ENCODE measurements at regions not wholly inside any gene's neighbourhood (a gene's known extent, or its start where the extent isn't known, plus 50 kb on each side); places are given as distances from the start of the nearest gene placed in this dataset.

DNA sequence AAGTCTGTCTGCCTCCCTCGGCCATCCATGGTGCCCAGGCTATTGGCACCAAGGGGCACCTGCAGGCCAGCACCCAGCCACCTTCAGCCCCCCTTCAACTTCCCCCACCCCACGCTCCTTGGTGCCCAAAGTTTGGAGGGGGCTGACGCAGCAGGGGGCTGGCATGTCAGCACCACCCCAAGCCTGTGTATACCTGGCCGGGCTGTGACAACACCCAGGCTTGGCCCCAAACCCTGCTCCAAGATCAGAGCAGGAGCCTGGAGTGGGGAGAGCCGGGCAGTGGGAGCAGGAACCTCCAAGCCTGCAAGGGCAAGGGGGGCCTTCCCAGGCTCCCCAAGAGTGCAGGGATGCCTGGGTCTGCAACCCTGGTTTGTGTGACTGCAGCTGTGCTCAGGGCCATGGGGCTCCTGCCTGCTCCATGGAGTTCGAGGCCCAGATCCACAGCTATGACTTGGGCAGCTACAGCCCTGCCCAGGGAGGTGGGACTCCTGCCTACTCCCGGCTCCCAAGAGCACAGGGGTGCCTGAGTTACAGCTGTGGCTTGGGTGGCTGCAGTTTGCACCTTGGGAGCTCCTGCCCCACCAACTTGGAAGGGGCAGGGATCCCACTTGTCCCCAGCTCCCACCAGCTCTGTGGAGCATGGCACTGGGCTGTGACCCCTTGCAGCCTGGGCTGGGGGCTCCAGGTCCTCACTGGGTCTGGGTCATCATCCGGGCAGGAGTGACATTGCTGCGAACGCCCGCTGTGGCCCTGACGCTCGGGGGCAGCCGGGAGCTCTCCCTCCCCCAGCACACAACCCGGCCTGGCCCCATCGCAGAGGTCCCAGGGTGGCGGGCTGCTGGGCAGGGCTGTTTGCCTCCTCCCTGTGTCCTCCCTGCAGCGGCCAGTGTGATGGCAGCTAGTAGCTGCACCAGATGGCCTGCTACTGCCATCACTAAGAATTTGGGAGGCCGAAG is 175.5 kb upstream of the SDK2 start:
- H3K27ac Mint-ChIP-seq (ENCODE audit: low read depth, unreplicated experiment): no peak overlapping the region

DNA sequence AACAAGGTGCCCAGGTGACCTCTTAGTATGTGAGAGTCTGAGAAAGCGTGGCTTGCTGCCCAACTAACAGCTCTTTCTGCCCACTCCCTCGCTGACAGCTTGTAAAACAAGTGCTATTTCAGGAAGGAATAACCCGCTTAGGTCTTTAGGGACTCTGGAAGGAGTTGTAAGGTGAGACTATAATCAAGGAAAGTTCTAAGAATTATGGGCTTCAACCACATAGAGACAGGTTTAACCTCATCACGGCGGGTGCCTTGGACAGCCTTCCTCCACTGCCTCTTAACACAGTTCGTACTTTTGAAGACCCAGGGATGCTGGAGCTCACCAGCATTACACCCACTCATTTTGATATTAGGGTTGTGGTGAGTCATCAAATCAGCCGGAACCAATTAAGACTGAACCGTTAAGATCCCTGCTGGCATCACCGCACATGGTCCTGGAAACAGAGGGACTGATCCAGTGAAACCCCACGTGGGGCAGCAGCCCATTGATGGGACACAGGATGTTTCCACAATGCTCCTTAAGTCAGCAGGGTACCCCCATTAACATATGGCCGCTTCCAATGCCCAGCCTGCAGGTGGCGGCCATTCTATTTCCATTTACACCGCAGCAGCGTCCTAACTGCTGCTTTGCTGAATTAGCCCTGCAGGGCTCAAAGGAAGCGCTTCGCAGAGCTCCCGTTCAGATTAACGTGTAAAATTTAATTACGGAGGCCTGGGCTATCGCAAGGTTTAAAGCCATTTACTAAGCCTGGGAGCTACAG is 176.6 kb upstream of the SDK2 start:
- DNase-seq (ENCODE audit: unreplicated experiment): no peak
- BruUV-seq (replicated peaks): no TSS peak
- TF ChIP-seq, protein P1, sequence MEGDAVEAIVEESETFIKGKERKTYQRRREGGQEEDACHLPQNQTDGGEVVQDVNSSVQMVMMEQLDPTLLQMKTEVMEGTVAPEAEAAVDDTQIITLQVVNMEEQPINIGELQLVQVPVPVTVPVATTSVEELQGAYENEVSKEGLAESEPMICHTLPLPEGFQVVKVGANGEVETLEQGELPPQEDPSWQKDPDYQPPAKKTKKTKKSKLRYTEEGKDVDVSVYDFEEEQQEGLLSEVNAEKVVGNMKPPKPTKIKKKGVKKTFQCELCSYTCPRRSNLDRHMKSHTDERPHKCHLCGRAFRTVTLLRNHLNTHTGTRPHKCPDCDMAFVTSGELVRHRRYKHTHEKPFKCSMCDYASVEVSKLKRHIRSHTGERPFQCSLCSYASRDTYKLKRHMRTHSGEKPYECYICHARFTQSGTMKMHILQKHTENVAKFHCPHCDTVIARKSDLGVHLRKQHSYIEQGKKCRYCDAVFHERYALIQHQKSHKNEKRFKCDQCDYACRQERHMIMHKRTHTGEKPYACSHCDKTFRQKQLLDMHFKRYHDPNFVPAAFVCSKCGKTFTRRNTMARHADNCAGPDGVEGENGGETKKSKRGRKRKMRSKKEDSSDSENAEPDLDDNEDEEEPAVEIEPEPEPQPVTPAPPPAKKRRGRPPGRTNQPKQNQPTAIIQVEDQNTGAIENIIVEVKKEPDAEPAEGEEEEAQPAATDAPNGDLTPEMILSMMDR (IDR thresholded peaks at IDR 0.05; ENCODE audit: unreplicated experiment): no peak
- ChIA-PET POLR2A (no interaction called here), CTCF (interaction anchor here (0.6 to 0.7 kb wide), 2 partner anchors 24 to 346 kb away, joined by 3 read pairs; no protein-coding TSS in a partner anchor)
- H3K27me3 Mint-ChIP-seq (ENCODE audit: insufficient read depth, unreplicated experiment): peaks cover 11% of the 10 kb centered on the region
- H3K36me3 Mint-ChIP-seq (ENCODE audit: insufficient read depth, unreplicated experiment): no peaks in the 10 kb centered on the region
- intact Hi-C loops (cut with micrococcal nuclease): no loop called here
- H3K4me3 Mint-ChIP-seq (ENCODE audit: unreplicated experiment): no peak overlapping the region
- H3K4me1 Mint-ChIP-seq (ENCODE audit: insufficient read depth, unreplicated experiment): no peaks in the 10 kb centered on the region
- no peak overlapping the region for H3K27ac Mint-ChIP-seq (ENCODE audit: low read depth, unreplicated experiment)
- no peaks in the 10 kb centered on the region for H3K9me3 Mint-ChIP-seq (ENCODE audit: unreplicated experiment)

More for the DNA sequence above, 175.5 kb upstream of the SDK2 start:
- no peaks in the 10 kb centered on the region for H3K9me3 Mint-ChIP-seq (ENCODE audit: unreplicated experiment)
- no peak for DNase-seq (ENCODE audit: unreplicated experiment)
- no peaks in the 10 kb centered on the region for H3K36me3 Mint-ChIP-seq (ENCODE audit: insufficient read depth, unreplicated experiment)
- ChIA-PET CTCF (interaction anchor here (0.7 kb wide), 1 partner anchor 234 kb away, joined by 3 read pairs; no protein-coding TSS in a partner anchor), POLR2A (no interaction called here)
- intact Hi-C loops (cut with micrococcal nuclease): no loop called here
- BruUV-seq (replicated peaks): no TSS peak
- no peak overlapping the region for H3K4me3 Mint-ChIP-seq (ENCODE audit: unreplicated experiment)
- H3K27me3 Mint-ChIP-seq (ENCODE audit: insufficient read depth, unreplicated experiment): peaks cover 11% of the 10 kb centered on the region
- no peaks in the 10 kb centered on the region for H3K4me1 Mint-ChIP-seq (ENCODE audit: insufficient read depth, unreplicated experiment)
- TF ChIP-seq, protein P1 (IDR thresholded peaks at IDR 0.05; ENCODE audit: unreplicated experiment): no peak

DNA sequence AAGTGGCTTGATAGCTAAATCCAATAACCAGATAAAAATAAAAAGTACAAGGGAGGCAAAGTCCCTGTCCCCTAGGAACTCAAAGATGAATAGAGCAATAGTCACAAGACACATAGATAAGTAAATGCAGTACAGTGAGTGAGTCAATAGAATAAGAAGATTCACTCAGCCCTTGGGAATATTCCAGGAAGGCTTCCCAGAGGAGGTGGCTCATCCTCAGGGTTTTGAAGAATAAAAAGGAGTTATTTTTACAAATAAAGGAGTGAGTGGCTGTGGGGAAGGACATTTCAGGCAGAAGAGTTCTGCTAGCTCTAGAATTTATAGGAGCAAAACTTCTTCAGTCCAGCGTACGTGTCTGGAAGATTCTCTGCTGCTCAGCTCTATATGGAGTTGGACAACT is 177.4 kb upstream of the SDK2 start:
- no peak for DNase-seq (ENCODE audit: unreplicated experiment)
- POLR2A ChIA-PET: interaction anchor here (0.6 kb wide), 1 partner anchor 20 kb away, joined by 3 read pairs; no protein-coding TSS in a partner anchor
- no peaks in the 10 kb centered on the region for H3K36me3 Mint-ChIP-seq (ENCODE audit: insufficient read depth, unreplicated experiment)
- peaks cover 11% of the 10 kb centered on the region for H3K27me3 Mint-ChIP-seq (ENCODE audit: insufficient read depth, unreplicated experiment)
- no TSS peak for BruUV-seq (replicated peaks)
- no peaks in the 10 kb centered on the region for H3K9me3 Mint-ChIP-seq (ENCODE audit: unreplicated experiment)
- intact Hi-C loops (cut with micrococcal nuclease): no loop called here
- H3K4me3 Mint-ChIP-seq (ENCODE audit: unreplicated experiment): no peak overlapping the region
- CTCF ChIA-PET: interaction anchor here (0.6 to 0.7 kb wide), 2 partner anchors 347 to 693 kb away, joined by 3 to 4 read pairs; no protein-coding TSS in a partner anchor
- no peak overlapping the region for H3K27ac Mint-ChIP-seq (ENCODE audit: low read depth, unreplicated experiment)
- TF ChIP-seq, protein P1 (IDR thresholded peaks at IDR 0.05; ENCODE audit: unreplicated experiment): no peak
- no peaks in the 10 kb centered on the region for H3K4me1 Mint-ChIP-seq (ENCODE audit: insufficient read depth, unreplicated experiment)

DNA sequence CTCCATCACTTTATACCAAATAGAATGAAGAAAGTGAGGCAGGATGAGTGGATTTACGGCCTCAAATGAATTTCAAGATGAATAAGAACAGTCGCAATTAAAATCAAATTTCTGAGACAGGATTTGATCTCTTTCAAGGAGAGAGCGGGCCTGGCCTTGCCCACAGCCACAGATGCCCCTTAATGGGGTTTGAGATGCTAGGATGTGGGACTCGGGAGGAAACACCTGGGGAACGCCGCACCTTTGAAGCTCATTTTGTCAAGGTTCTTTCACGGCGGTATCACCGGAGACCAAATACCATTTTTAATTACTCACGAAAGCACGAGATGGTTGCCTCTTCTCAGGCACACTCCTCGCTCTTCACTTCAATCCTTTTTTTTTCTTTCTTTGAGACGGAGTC is 178.1 kb upstream of the SDK2 start:
- peaks cover 3% of the 10 kb centered on the region for H3K4me1 Mint-ChIP-seq (ENCODE audit: insufficient read depth, unreplicated experiment)
- ChIA-PET CTCF (interaction anchor here (0.6 kb wide), 1 partner anchor 693 kb away, joined by 4 read pairs; no protein-coding TSS in a partner anchor), POLR2A (interaction anchor here (0.6 kb wide), 1 partner anchor 21 kb away, joined by 3 read pairs; no protein-coding TSS in a partner anchor)
- peaks cover 11% of the 10 kb centered on the region for H3K27me3 Mint-ChIP-seq (ENCODE audit: insufficient read depth, unreplicated experiment)
- H3K9me3 Mint-ChIP-seq (ENCODE audit: unreplicated experiment): no peaks in the 10 kb centered on the region
- no peak overlapping the region for H3K27ac Mint-ChIP-seq (ENCODE audit: low read depth, unreplicated experiment)
- BruUV-seq (replicated peaks): no TSS peak
- H3K4me3 Mint-ChIP-seq (ENCODE audit: unreplicated experiment): no peak overlapping the region
- intact Hi-C loops (cut with micrococcal nuclease): no loop called here
- DNase-seq (ENCODE audit: unreplicated experiment): no peak
- no peaks in the 10 kb centered on the region for H3K36me3 Mint-ChIP-seq (ENCODE audit: insufficient read depth, unreplicated experiment)
- TF ChIP-seq, protein P1 (IDR thresholded peaks at IDR 0.05; ENCODE audit: unreplicated experiment): no peak
